HG03342 (cell line): ENCODE measurements at regions not wholly inside any gene's neighbourhood (a gene's known extent, or its start where the extent isn't known, plus 50 kb on each side); places are given as distances from the start of the nearest gene placed in this dataset.
"Not testable (repeated sequence)": the region's sequence is repeated elsewhere in the genome, so short reads cannot be mapped to it uniquely, and the experiment has no call there.

ENCODE experiments used
- ATAC-seq: cut with Tn5 transposase; IDR thresholded peaks from one replicate; pipeline ENCODE4 v1.9.1; 2021; ENCODE audit warnings: mild to moderate bottlenecking, moderate library complexity; ENCODE audit not compliant: unreplicated experiment

GRCh38 chrX:3972104-3972858 is 258.8 kb upstream of the PRKX start:
- ATAC-seq = not testable (repeated sequence)

GRCh38 chrX:3968749-3969148 is 255.3 kb upstream of the PRKX start:
- no peak for ATAC-seq

- ATAC-seq = peak; percentile 77
These were observed 250.5 kb upstream of the PRKX start for GRCh38 chrX:3963980-3964379.

GRCh38 chrX:3962511-3963311 is 249.3 kb upstream of the PRKX start:
- peak; percentile 58 for ATAC-seq

DNA sequence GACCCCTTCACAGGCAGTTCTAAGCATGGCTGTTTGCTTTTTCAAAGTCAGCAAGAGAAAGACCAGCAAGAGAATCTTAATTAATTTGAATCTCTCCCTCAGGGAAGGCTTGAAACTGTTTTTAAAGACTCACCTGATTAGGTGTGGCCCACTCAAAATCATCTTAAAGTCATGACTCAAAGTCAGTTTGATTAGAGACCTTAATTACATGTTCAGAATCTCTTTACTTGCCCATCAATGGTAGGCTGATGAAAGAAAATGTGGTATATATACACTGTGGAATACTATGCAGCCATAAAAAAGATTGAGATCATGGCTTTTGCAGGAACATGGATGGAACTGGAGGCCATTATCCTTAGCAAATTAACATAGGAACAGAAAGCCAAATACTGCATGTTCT is 247.5 kb upstream of the PRKX start:
- ATAC-seq = no peak

- no peak for ATAC-seq
These were observed 238.4 kb upstream of the PRKX start for GRCh38 chrX:3951859-3952258.

GRCh38 chrX:3950373-3950772 is 236.9 kb upstream of the PRKX start:
- ATAC-seq = no peak

DNA sequence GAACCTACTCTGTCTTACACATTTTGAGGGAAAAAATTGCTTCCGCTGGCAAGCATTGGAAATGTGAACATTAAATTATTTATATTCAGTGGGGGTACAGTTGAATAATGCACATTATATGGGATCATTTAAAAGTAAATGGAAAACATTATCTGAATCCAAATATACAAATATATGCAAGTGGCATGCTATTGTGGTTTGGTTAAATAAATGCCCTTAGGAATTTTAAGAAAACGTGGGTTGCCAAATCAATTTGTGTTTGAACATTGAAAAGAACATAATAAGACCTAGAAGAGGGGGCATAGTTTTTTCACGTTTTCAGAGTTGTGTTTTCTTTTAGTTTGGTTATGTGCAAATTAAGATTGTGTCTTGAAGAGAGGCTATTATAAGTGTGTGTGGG is 230.5 kb upstream of the PRKX start:
- no peak for ATAC-seq

DNA sequence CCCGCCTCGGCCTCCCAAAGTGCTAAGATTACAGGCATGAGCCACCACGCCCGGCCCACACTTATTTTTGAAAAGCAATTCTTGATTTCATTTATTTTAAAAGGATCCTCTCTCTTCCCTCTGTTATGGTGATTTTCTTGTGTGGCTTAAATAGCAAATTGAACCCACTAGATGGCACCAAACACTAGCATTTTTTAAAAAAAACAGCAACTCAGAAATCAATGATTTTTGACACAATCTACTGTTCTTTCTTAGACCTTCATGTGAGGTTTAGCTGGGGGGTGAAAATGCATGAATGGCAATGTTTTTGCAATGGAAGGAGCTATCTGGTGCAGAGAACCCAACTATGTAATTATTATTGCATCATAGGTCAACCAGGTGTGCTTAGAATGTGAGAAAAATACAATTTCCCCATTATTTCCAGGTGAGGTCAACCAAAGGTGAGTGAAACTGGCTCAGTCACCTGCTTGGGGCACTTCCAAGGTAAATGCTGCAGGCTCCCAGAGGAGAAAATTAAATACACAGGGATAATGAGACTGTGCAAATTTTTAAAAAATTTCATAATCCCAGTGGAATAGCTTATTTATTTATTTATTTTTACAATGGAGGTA is 226.7 kb upstream of the PRKX start:
- no peak for ATAC-seq

GRCh38 chrX:3938587-3938986 is 225.1 kb upstream of the PRKX start:
- no peak for ATAC-seq

DNA sequence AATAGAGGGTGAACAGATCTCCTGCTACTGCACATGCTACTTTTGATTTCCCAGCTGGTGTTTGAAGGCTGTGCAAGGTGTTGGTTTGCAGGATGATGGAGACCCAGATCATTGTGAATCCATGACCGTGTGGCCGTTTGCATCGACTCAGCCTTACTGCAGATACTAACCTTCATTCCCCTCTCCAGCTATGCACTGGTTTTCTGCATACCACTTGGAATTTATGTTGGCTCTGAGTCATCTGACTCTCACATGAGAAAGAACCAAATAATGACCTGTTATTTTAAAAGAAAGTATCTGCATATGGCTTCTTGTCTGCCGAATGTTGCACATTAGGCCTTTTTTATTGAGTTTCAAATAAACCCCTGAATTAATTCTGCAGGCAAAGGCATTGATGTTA is 221.7 kb upstream of the PRKX start:
- ATAC-seq = not testable (repeated sequence)

GRCh38 chrX:3920424-3921017 is 207.1 kb upstream of the PRKX start:
- peak; percentile 98 for ATAC-seq

GRCh38 chrX:3919668-3920423 is 206.4 kb upstream of the PRKX start:
- peak; percentile 30 for ATAC-seq

- not testable (repeated sequence) for ATAC-seq
These were observed 201.4 kb upstream of the PRKX start for GRCh38 chrX:3914813-3915212.

DNA sequence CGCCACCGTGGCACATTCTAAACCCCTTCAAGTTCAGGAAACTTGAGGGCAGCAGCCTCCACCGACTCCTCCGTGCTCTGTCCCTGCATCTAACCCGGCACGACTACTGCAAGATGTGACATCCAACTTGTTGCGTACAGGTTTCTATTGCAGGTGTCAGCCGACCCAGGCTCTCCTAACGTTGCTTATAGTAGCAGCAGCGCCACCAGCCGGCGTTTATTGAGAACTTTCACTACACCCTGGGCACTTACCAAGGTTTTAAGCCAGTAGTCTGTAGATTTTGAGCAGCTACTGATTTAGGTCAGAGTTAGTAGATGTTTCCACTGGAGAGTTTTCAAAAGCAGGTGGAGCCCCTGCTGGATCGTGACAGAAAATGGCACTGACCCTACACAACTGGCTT is 200.6 kb upstream of the PRKX start:
- not testable (repeated sequence) for ATAC-seq

DNA sequence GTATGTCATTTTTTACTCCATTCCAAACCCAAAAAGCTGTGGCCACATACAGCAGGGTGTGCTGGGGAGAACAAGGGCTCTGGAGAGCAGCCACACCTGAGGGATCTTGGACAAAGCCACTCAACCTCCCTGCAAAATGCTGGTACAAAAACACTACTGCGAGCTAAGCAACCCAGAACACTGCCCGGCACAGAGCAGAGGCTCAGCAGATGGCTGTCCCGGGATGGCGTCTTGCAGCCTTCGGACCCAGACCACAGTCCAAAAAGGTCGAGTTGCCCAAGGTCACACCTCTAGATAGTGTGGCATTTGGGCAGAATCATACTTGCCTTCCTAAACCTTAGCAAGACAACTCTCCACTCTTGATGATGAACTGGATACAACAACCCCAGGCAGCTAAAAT is 197.6 kb upstream of the PRKX start:
- ATAC-seq = not testable (repeated sequence)

- ATAC-seq = not testable (repeated sequence)
These were observed 197.2 kb upstream of the PRKX start for GRCh38 chrX:3910611-3911010.

DNA sequence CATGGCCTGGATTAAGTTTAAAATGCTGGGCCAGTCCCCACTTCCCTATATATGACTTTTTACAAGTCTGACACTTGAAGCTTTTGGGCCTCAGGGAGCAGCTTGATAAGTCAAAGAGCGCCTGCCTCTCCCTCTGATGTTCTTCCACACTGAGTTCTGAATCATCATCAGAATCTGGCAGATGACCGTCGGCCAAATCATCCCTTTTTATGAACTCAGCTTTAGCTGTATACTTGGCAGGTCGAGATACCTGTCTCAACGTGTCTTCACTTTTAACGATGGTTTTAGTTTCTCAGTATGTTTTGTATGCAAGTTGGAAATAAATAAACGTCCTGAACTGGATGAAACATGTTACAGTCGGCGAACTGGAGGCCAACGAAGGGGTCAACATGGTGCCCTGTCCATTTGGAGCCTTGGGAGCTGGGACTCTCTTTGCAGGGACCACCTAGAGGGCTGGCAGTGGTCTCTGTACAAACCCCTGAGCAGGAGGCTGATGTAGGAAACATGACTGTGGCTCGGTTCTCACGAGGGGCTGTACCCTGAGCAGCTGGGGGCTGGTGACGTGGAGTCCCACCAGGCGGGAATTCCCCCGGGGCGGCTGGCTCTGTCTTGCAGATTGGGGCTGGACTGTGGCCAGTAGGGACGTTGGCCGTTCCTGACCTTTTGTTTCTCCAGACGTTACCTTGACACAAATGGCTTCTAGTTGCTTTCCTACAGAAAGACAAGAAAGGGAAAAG is 192.2 kb upstream of the PRKX start:
- ATAC-seq = not testable (repeated sequence)

GRCh38 chrX:3902222-3902621 is 188.8 kb upstream of the PRKX start:
- ATAC-seq = not testable (repeated sequence)

DNA sequence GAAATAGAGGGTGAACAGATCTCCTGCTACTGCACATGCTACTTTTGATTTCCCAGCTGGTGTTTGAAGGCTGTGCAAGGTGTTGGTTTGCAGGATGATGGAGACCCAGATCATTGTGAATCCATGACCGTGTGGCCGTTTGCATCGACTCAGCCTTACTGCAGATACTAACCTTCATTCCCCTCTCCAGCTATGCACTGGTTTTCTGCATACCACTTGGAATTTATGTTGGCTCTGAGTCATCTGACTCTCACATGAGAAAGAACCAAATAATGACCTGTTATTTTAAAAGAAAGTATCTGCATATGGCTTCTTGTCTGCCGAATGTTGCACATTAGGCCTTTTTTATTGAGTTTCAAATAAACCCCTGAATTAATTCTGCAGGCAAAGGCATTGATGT is 183.3 kb upstream of the PRKX start:
- not testable (repeated sequence) for ATAC-seq
